Bronchial epithelial cell (primary cell): ENCODE measurements at regions not wholly inside any gene's neighbourhood (a gene's known extent, or its start where the extent isn't known, plus 50 kb on each side); places are given as distances from the start of the nearest gene placed in this dataset.
"Not testable (repeated sequence)": the region's sequence is repeated elsewhere in the genome, so short reads cannot be mapped to it uniquely, and the experiment has no call there.

Source experiments
- DNase-seq: peaks from one replicate; pipeline ENCODE4 v3.0.0-alpha.2; 2010; ENCODE audit warnings: low read depth
- FAIRE-seq: peaks from 2 replicates; lab custom pipeline; 2011; peaks lifted over from hg19 to GRCh38; lab: Jason Lieb, UNC
- H3K27me3 ChIP-seq: 2 replicates; pipeline ENCODE4 v1.5.1; 2011; ENCODE audit warnings: low read length; ENCODE audit not compliant: control insufficient read depth, insufficient read depth
- H3K36me3 ChIP-seq: 2 replicates; pipeline ENCODE4 v1.5.1; 2011; ENCODE audit warnings: low read length; ENCODE audit not compliant: control insufficient read depth, insufficient read depth
- H3K4me3 ChIP-seq: 2 replicates; pipeline ENCODE4 v1.5.1; 2011; ENCODE audit warnings: mild to moderate bottlenecking, low read depth, low read length, control low read depth
- CTCF ChIP-seq: IDR thresholded peaks from 2 replicates; pipeline ENCODE4 v1.5.1; 2011; ENCODE audit warnings: mild to moderate bottlenecking, moderate library complexity, low read length, control low read depth, inconsistent platforms; ENCODE audit not compliant: insufficient read depth, severe bottlenecking

GRCh38 chr9:110093871-110094270, 114.1 kb downstream of the C9orf152 start:
- Histone ChIP-seq H3K27me3 (no peaks in the 10 kb centered on the region), H3K4me3 (no peak overlapping the region), H3K36me3 (no peaks in the 10 kb centered on the region)
- FAIRE-seq (no peak), DNase-seq (no peak)
- TF ChIP-seq CTCF: no peak

GRCh38 chr9:110095161-110095595, 112.8 kb downstream of the C9orf152 start:
- no peak for FAIRE-seq

GRCh38 chr9:110095776-110096175, 112.2 kb downstream of the C9orf152 start:
- TF ChIP-seq CTCF: no peak
- FAIRE-seq (no peak), DNase-seq (peak; percentile 95)
- H3K4me3 ChIP-seq: no peak overlapping the region
- no peaks in the 10 kb centered on the region for H3K36me3 ChIP-seq
- no peaks in the 10 kb centered on the region for H3K27me3 ChIP-seq

More at GRCh38 chr9:110095161-110095595, 112.8 kb downstream of the C9orf152 start:
- Histone ChIP-seq H3K27me3 (no peaks in the 10 kb centered on the region), H3K36me3 (no peaks in the 10 kb centered on the region), H3K4me3 (no peak overlapping the region)
- no peak for DNase-seq
- TF ChIP-seq CTCF: no peak

GRCh38 chr9:110096674-110097073, 111.3 kb downstream of the C9orf152 start:
- not testable (repeated sequence) for H3K36me3 ChIP-seq, H3K4me3 ChIP-seq, H3K27me3 ChIP-seq, FAIRE-seq, DNase-seq

GRCh38 chr9:110099236-110100095, 108.5 kb downstream of the C9orf152 start:
- TF ChIP-seq CTCF: no peak
- Histone ChIP-seq H3K36me3 (no peaks in the 10 kb centered on the region), H3K4me3 (no peak overlapping the region), H3K27me3 (no peaks in the 10 kb centered on the region)
- FAIRE-seq (no peak), DNase-seq (peak; percentile 77)

GRCh38 chr9:110101531-110102161, 106.3 kb downstream of the C9orf152 start:
- FAIRE-seq: no peak
- no peak for TF ChIP-seq CTCF
- Histone ChIP-seq H3K27me3 (no peaks in the 10 kb centered on the region), H3K4me3 (no peak overlapping the region), H3K36me3 (no peaks in the 10 kb centered on the region)
- DNase-seq: no peak
